ENCODE measurements at regions not wholly inside any gene's neighbourhood (a gene's known extent, or its start where the extent isn't known, plus 50 kb on each side); places are given as distances from the start of the nearest gene placed in this dataset.

DNA sequence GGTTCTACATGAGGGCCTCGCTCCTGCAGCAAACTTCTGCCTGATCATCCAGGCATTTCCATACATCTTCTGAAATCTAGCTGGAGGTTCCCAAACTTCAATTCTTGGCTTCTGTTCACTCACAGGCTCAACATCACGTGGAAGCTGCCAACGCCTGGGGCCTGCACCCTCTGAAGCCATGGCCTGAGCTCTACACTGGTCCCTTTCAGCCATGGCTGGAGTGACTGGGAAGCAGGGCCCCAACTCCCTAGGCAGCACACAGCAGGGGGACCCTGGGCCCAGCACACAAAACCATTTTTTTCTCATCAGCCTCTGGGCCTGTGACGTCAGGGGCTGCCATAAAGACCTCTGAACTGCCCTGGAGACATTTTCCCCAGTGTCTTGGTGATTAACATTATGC lies 542.7 kb downstream of the TLL1 start:
- no peaks in the 10 kb centered on the region for H3K36me3 ChIP-seq (ENCODE audit: control insufficient read depth in 2 of 4, insufficient read depth in 4 of 4, low read length in 3 of 4)
- DNase-seq (ENCODE audit: low read depth in 1 of 2, low spot score in 2 of 2) (no peak), FAIRE-seq (no peak)
- TF ChIP-seq KDM5A (IDR thresholded peaks at IDR 0.05; ENCODE audit: low read length), result no peak
- no peak for TF ChIP-seq CTBP2 (IDR thresholded peaks at IDR 0.05; ENCODE audit: borderline replicate concordance, insufficient read depth, insufficient read length, low read length)
- no peak for TF ChIP-seq TCF12 (IDR thresholded peaks at IDR 0.05; ENCODE audit: low read depth, low read length)
- no peak overlapping the region for H2BK12ac ChIP-seq (ENCODE audit: low read depth, low read length)
- H4K5ac ChIP-seq (ENCODE audit: insufficient read length, low read depth, low read length), result no peak overlapping the region
- POLR2A ChIA-PET (ENCODE audit: partially characterized antibody), result no interaction called here
- CTCF ChIA-PET (ENCODE audit: partially characterized antibody), result no interaction called here
- no peaks in the 10 kb centered on the region for H3K79me1 ChIP-seq (ENCODE audit: low read depth, low read length)
- H2BK5ac ChIP-seq (ENCODE audit: low read depth, low read length), result no peak overlapping the region
- no peaks in the 10 kb centered on the region for H3K79me2 ChIP-seq (ENCODE audit: control insufficient read depth in 1 of 2, insufficient read depth in 2 of 2, low read length in 2 of 2)
- H2BK15ac ChIP-seq (ENCODE audit: low read length), result no peak overlapping the region
- no peak overlapping the region for H3K56ac ChIP-seq (replicated peaks; ENCODE audit: insufficient read length, low read depth, low read length)
- no peak overlapping the region for H2BK120ac ChIP-seq (replicated peaks; ENCODE audit: low read depth, low read length)
- no peak overlapping the region for H3K23ac ChIP-seq (ENCODE audit: insufficient read length)
- H4K8ac ChIP-seq (ENCODE audit: extremely low read depth, insufficient read depth, low read length), result no peak overlapping the region
- H3K9ac ChIP-seq (replicated peaks in 1 of 4; ENCODE audit: extremely low read depth in 1 of 4, low read depth in 3 of 4, low read length in 3 of 4), result no peak overlapping the region
- no peak overlapping the region for H3K14ac ChIP-seq (ENCODE audit: insufficient read length)
- no peak overlapping the region for H3K27ac ChIP-seq (ENCODE audit: low read depth, low read length)
- no peaks in the 10 kb centered on the region for H3K23me2 ChIP-seq (ENCODE audit: low read depth, low read length)
- no peaks in the 10 kb centered on the region for H4K20me1 ChIP-seq (replicated peaks in 1 of 2; ENCODE audit: control insufficient read depth in 1 of 2, insufficient read depth in 2 of 2, low read length in 2 of 2)
- H3K18ac ChIP-seq (ENCODE audit: extremely low read depth, low read length), result no peak overlapping the region
- no peak overlapping the region for H4K91ac ChIP-seq (replicated peaks; ENCODE audit: insufficient read length, low read length)
- H3K4me3 ChIP-seq (ENCODE audit: extremely low read depth in 1 of 4, insufficient read depth in 2 of 4, low read depth in 3 of 4, low read length in 4 of 4), result no peak overlapping the region
- H3K27me3 ChIP-seq (replicated peaks in 1 of 4; ENCODE audit: control insufficient read depth in 3 of 4, extremely low read depth in 1 of 4, insufficient read depth in 3 of 4, low read length in 3 of 4), result no peaks in the 10 kb centered on the region
- H3K4me2 ChIP-seq (ENCODE audit: insufficient read depth in 1 of 2, low read depth in 2 of 2, low read length in 2 of 2), result no peak overlapping the region
- no peak overlapping the region for H2BK20ac ChIP-seq (ENCODE audit: low read length)
- WGBS, 2 experiments (ENCODE audit: extremely low coverage in 1 of 2, insufficient coverage in 1 of 2, insufficient read length in 1 of 2, insufficient replicate concordance in 2 of 2, low coverage in 1 of 2, low lambda C conversion rate in 2 of 2, missing lambda C conversion rate in 1 of 2), result 94% methylated on average over 4 of the region's 4 CpGs; no CpG with 5 or more reads in 1 of the 2 experiments
- H2AK5ac ChIP-seq (ENCODE audit: low read depth, low read length), result no peak overlapping the region
- H3K9me3 ChIP-seq (ENCODE audit: insufficient read depth in 2 of 2, low read depth in 1 of 2, low read length in 1 of 2), result 0 out of 4 replicates have a peak, but pooled peaks cover 0 to 3% of the 10 kb centered on the region in 2 experiments
- H3K4me1 ChIP-seq (replicated peaks in 1 of 4; ENCODE audit: control insufficient read depth in 3 of 4, insufficient read depth in 4 of 4, low read length in 3 of 4), result no peaks in the 10 kb centered on the region
- no peak overlapping the region for H3K4ac ChIP-seq (replicated peaks; ENCODE audit: insufficient read length, low read depth, low read length)
- H2AFZ ChIP-seq (ENCODE audit: low read length), result no peak overlapping the region
